ENCODE measurements at regions not wholly inside any gene's neighbourhood (a gene's known extent, or its start where the extent isn't known, plus 50 kb on each side); places are given as distances from the start of the nearest gene placed in this dataset.

DNA sequence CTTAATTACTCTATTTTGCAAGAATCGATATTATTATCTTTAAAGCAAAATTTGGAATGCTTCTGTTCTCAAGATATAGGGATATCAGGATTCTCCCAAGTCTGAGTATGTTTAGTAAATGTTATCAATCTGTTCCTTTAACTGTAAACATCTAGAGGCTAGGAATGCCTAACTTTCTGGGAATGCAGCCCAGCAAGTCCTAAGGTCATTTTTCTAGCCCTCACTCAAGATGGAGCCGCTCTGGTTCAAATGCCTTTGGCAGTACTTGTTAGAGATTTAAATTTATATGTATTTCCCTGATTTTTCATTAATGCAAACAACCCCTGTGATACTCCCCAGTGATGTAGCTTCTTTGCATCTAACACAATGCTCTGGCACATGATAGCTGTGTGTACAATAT, 623.8 kb upstream of the LCORL start:
- H3K79me2 ChIP-seq (ENCODE audit: insufficient read depth, low read length): no peaks in the 10 kb centered on the region
- no peak overlapping the region for H3K4me3 Mint-ChIP-seq
- H3K9me3 Mint-ChIP-seq: peaks cover 0 to 11% (median 5%) of the 10 kb centered on the region in 7 donors
- intact Hi-C loops (cut with micrococcal nuclease): no loop called here
- TF ChIP-seq, protein P1, sequence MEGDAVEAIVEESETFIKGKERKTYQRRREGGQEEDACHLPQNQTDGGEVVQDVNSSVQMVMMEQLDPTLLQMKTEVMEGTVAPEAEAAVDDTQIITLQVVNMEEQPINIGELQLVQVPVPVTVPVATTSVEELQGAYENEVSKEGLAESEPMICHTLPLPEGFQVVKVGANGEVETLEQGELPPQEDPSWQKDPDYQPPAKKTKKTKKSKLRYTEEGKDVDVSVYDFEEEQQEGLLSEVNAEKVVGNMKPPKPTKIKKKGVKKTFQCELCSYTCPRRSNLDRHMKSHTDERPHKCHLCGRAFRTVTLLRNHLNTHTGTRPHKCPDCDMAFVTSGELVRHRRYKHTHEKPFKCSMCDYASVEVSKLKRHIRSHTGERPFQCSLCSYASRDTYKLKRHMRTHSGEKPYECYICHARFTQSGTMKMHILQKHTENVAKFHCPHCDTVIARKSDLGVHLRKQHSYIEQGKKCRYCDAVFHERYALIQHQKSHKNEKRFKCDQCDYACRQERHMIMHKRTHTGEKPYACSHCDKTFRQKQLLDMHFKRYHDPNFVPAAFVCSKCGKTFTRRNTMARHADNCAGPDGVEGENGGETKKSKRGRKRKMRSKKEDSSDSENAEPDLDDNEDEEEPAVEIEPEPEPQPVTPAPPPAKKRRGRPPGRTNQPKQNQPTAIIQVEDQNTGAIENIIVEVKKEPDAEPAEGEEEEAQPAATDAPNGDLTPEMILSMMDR (IDR thresholded peaks at IDR 0.05): no peak
- H3K4me3 ChIP-seq (replicated peaks in 1 of 3; ENCODE audit: low read depth in 2 of 3, low read length in 3 of 3): no peak overlapping the region
- H3K4me1 ChIP-seq (ENCODE audit: control insufficient read depth in 1 of 2, insufficient read depth in 2 of 2, low read length in 2 of 2): no peaks in the 10 kb centered on the region
- H4K20me1 ChIP-seq (ENCODE audit: insufficient read depth, low read length): no peaks in the 10 kb centered on the region
- no peak overlapping the region for H3K27ac Mint-ChIP-seq
- no peak overlapping the region for H3K27ac ChIP-seq (ENCODE audit: low read depth in 1 of 2, low read length in 2 of 2)
- H3K36me3 ChIP-seq (replicated peaks in 1 of 2; ENCODE audit: control insufficient read depth in 1 of 2, insufficient read depth in 2 of 2, low read length in 2 of 2): no peaks in the 10 kb centered on the region
- H3K27me3 ChIP-seq (ENCODE audit: control insufficient read depth in 2 of 2, insufficient read depth in 2 of 2, low read length in 2 of 2): no peaks in the 10 kb centered on the region
- peaks cover 0 to 4% of the 10 kb centered on the region in 2 donors for H3K9me3 ChIP-seq (replicated peaks in 1 of 2; ENCODE audit: control insufficient read depth in 1 of 2, insufficient read depth in 1 of 2, low read length in 2 of 2)
- no peaks in the 10 kb centered on the region for H3K4me1 Mint-ChIP-seq
- no peaks in the 10 kb centered on the region for H3K36me3 Mint-ChIP-seq
- H3K4me2 ChIP-seq (replicated peaks; ENCODE audit: extremely low read depth, low read length, poor library complexity, severe bottlenecking): no peak overlapping the region
- no peak overlapping the region for H3K9ac ChIP-seq (ENCODE audit: insufficient read depth, low read length, poor library complexity, severe bottlenecking)
- H2AFZ ChIP-seq (ENCODE audit: insufficient read depth, low read depth, low read length, poor library complexity, severe bottlenecking): no peak overlapping the region
- H3K27me3 Mint-ChIP-seq (ENCODE audit: low read depth in 3 of 3): no peaks in the 10 kb centered on the region
- no peak for DNase-seq
- WGBS (ENCODE audit: insufficient coverage): no CpG with 5 or more reads among the region's 2 CpGs

DNA sequence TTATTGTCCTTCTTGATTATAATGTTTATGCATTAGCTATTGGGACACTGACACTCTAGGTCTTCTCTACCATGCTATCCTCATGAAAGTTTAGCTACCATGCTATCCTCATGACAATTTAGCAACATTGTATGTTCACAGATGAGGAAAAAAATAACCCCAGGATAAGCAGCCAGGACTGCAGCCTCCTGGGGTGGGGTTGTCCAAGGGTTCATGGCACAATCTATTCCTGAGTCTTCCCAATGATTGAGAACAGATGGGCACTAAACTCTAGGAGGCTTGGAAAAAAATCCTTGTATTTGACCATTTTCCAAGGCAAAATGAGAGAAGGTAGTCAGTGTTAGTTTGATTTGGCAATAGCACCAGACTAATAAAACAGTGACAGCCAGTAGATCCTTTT, 619.8 kb upstream of the LCORL start:
- no peak for DNase-seq
- H3K4me2 ChIP-seq (replicated peaks; ENCODE audit: extremely low read depth, low read length, poor library complexity, severe bottlenecking): no peak overlapping the region
- no peak overlapping the region for H2AFZ ChIP-seq (ENCODE audit: insufficient read depth, low read depth, low read length, poor library complexity, severe bottlenecking)
- no peaks in the 10 kb centered on the region for H3K4me1 Mint-ChIP-seq
- no peaks in the 10 kb centered on the region for H3K27me3 Mint-ChIP-seq (ENCODE audit: low read depth in 3 of 3)
- no peak overlapping the region for H3K4me3 ChIP-seq (replicated peaks in 1 of 3; ENCODE audit: low read depth in 2 of 3, low read length in 3 of 3)
- H3K36me3 ChIP-seq (replicated peaks in 1 of 2; ENCODE audit: control insufficient read depth in 1 of 2, insufficient read depth in 2 of 2, low read length in 2 of 2): no peaks in the 10 kb centered on the region
- H3K79me2 ChIP-seq (ENCODE audit: insufficient read depth, low read length): no peaks in the 10 kb centered on the region
- H3K27ac Mint-ChIP-seq: no peak overlapping the region
- H3K4me1 ChIP-seq (ENCODE audit: control insufficient read depth in 1 of 2, insufficient read depth in 2 of 2, low read length in 2 of 2): no peaks in the 10 kb centered on the region
- H3K9ac ChIP-seq (ENCODE audit: insufficient read depth, low read length, poor library complexity, severe bottlenecking): no peak overlapping the region
- H3K36me3 Mint-ChIP-seq: no peaks in the 10 kb centered on the region
- no peaks in the 10 kb centered on the region for H3K9me3 ChIP-seq (replicated peaks in 1 of 2; ENCODE audit: control insufficient read depth in 1 of 2, insufficient read depth in 1 of 2, low read length in 2 of 2)
- no peak overlapping the region for H3K4me3 Mint-ChIP-seq
- TF ChIP-seq, protein P1 (IDR thresholded peaks at IDR 0.05): no peak
- H3K27me3 ChIP-seq (ENCODE audit: control insufficient read depth in 2 of 2, insufficient read depth in 2 of 2, low read length in 2 of 2): no peaks in the 10 kb centered on the region
- H3K27ac ChIP-seq (ENCODE audit: low read depth in 1 of 2, low read length in 2 of 2): no peak overlapping the region
- intact Hi-C loops (cut with micrococcal nuclease): no loop called here
- H3K9me3 Mint-ChIP-seq: peaks cover 0 to 4% (median 1%) of the 10 kb centered on the region in 7 donors
- H4K20me1 ChIP-seq (ENCODE audit: insufficient read depth, low read length): no peaks in the 10 kb centered on the region
